ENCODE measurements at regions not wholly inside any gene's neighbourhood (a gene's known extent, or its start where the extent isn't known, plus 50 kb on each side); places are given as distances from the start of the nearest gene placed in this dataset.
"Not testable (repeated sequence)": the region's sequence is repeated elsewhere in the genome, so short reads cannot be mapped to it uniquely, and the experiment has no call there.

DNA sequence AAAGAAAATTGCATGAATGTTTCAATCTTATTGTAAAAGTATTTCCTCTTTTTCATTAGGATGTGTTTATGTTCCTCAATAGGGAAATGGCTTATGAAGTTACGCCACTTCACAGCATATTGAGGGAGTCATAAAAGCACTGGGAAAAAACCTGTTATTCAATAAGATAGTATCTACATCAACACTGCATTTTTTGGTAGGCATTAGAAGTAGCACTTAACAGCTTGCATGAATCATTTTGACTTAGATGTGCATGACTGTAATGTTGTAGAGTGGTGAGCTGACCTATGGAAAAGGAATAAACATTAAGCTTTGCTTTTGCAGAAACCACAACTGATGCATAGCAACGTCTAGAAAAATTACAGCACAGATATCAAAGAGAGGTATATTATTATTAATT lies 111.2 kb upstream of the GRXCR1 start:
- Mint-ChIP-seq H3K4me1 (ENCODE audit: low read depth) (no peaks in the 10 kb centered on the region), H3K36me3 (ENCODE audit: low read depth) (no peaks in the 10 kb centered on the region), H3K4me3 (ENCODE audit: low read depth) (no peak overlapping the region), H3K9me3 (no peaks in the 10 kb centered on the region), H3K27ac (no peak overlapping the region), H3K27me3 (ENCODE audit: low read depth) (peaks cover 1% of the 10 kb centered on the region)
- no peak for DNase-seq (ENCODE audit: low spot score)
- intact Hi-C loops (cut with micrococcal nuclease): no loop called here

DNA sequence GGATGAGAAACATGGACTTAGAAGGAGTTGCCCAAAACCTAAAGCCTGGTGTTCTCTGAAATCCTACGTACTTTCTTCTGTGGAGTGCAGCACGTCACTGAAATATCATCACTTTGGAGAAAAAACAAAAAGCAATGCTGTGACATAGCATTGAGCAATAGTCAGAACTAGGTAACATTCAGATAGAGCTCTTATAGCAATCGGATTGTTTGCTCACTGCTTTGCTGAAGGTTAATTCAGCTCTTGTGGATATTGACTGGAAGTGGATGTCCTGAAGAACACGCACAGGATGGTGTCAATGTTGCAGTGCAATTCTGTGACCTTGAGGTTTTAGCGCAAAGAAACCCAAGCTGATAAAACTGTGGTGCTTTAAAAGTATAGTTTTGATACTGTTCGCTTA lies 114.2 kb upstream of the GRXCR1 start:
- Mint-ChIP-seq H3K9me3 (no peaks in the 10 kb centered on the region), H3K27ac (no peak overlapping the region), H3K4me1 (ENCODE audit: low read depth) (no peaks in the 10 kb centered on the region), H3K27me3 (ENCODE audit: low read depth) (peaks cover 1% of the 10 kb centered on the region), H3K36me3 (ENCODE audit: low read depth) (no peaks in the 10 kb centered on the region), H3K4me3 (ENCODE audit: low read depth) (no peak overlapping the region)
- no peak for DNase-seq (ENCODE audit: low spot score)
- intact Hi-C loops (cut with micrococcal nuclease): no loop called here

DNA sequence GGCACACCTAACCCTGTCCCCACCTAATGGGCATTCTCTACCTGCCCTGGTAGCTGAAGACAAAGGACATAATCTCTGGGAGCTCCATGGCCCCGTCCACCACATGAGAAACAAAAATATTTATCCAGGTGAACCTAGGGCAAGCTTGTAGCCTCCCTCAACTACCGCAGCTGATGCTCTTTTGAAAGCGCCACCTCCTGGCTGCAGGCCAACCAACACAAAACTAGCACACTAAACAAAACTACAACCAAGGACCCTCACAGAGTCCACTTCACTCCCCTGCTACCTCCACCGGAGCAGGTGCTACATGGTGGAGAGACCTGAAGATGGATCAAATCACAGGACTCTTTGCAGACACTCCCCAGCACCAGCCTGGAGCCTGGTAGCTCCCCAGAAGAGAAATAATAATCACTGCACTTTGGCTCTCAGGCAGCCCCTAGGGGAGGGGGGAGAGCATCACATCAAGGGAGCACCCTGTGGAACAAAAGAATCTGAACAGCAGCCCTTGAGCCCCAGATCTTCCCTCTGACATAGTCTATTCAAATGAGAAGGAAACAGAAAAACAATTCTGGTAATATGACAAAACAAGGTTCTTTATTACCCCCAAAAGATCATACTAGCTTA lies 111.3 kb upstream of the ATP8A1 start:
- Mint-ChIP-seq H3K9me3 (no peaks in the 10 kb centered on the region), H3K27ac (no peak overlapping the region), H3K4me1 (ENCODE audit: low read depth) (no peaks in the 10 kb centered on the region), H3K4me3 (ENCODE audit: low read depth) (no peak overlapping the region), H3K36me3 (ENCODE audit: low read depth) (no peaks in the 10 kb centered on the region), H3K27me3 (ENCODE audit: low read depth) (no peaks in the 10 kb centered on the region)
- intact Hi-C loops (cut with micrococcal nuclease): loop anchor here (5.0 kb wide), 1 partner anchor 201 kb away; no protein-coding TSS in a partner anchor
- no peak for DNase-seq (ENCODE audit: low spot score)

DNA sequence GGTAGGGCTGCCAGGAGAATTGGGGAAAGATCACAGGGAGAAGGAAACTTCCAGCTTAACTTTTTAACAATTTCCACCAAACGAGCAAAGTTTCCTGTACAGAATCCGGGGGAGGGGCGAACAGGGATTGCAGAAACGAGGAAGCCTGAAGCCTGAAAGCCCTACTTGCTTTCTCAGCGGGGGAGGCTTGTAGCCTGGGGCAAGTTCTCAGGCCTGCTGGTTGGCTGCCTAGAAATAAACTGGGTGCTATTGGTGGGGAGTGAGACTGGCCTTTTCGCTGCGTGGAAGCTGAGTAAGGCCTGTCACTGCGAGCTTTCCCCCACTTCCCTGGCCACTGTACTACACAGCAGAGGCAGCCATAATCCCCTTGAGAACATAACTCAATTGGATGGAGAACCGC lies 110.8 kb upstream of the ATP8A1 start:
- Mint-ChIP-seq H3K27ac (no peak overlapping the region), H3K27me3 (ENCODE audit: low read depth) (no peaks in the 10 kb centered on the region), H3K9me3 (no peaks in the 10 kb centered on the region), H3K4me1 (ENCODE audit: low read depth) (no peaks in the 10 kb centered on the region), H3K4me3 (ENCODE audit: low read depth) (no peak overlapping the region), H3K36me3 (ENCODE audit: low read depth) (no peaks in the 10 kb centered on the region)
- no peak for DNase-seq (ENCODE audit: low spot score)
- intact Hi-C loops (cut with micrococcal nuclease): loop anchor here (5.0 kb wide), 1 partner anchor 200 kb away; no protein-coding TSS in a partner anchor

DNA sequence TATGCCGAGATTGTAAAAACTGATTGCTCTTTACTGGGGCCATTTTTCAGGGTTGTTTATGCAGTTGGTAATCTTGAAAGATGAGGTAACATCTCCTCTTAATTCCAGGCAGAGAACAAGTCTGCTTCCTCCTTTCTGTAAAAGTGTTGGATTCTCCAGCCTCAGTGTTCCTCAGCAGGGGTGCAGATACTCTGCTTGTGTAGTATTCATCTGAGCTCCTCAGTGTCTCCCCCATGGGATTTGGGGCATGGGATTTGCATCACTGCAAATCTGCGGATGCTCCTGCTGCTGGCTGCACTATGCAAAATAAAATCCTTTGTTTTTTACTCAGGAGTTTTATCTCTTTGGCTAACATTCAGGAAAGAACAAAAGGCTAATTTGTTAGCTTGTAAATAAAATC lies 104.9 kb upstream of the ATP8A1 start:
- no peaks in the 10 kb centered on the region for H3K4me1 Mint-ChIP-seq (ENCODE audit: low read depth)
- H3K4me3 Mint-ChIP-seq (ENCODE audit: low read depth): no peak overlapping the region
- H3K27ac Mint-ChIP-seq: no peak overlapping the region
- H3K36me3 Mint-ChIP-seq (ENCODE audit: low read depth): no peaks in the 10 kb centered on the region
- peaks cover 2% of the 10 kb centered on the region for H3K27me3 Mint-ChIP-seq (ENCODE audit: low read depth)
- no peaks in the 10 kb centered on the region for H3K9me3 Mint-ChIP-seq
- intact Hi-C loops (cut with micrococcal nuclease): no loop called here
- DNase-seq (ENCODE audit: low spot score): no peak

DNA sequence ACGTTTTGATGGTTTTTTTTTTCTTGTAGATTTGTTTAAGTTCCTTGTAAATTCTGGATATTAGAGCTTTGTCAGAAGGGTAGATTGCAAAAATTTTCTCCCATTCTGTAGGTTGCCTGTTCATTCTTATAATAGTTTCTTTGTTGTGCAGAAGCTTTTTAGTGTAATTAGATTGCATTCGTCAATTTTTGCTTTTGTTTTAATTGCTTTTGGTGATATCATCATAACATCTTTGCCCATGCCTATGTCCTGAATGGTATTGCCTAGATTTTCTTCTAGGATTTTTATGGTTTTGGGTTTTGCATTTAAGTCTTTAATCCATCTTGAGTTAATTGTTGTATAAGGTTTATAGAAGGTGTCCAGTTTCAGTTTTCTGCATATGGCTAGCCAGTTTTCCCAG lies 98.1 kb upstream of the ATP8A1 start:
- H3K4me1 Mint-ChIP-seq (ENCODE audit: low read depth); H3K27me3 Mint-ChIP-seq (ENCODE audit: low read depth); H3K4me3 Mint-ChIP-seq (ENCODE audit: low read depth); H3K27ac Mint-ChIP-seq; DNase-seq (ENCODE audit: low spot score); H3K36me3 Mint-ChIP-seq (ENCODE audit: low read depth); intact Hi-C loops (cut with micrococcal nuclease); H3K9me3 Mint-ChIP-seq: not testable (repeated sequence)

DNA sequence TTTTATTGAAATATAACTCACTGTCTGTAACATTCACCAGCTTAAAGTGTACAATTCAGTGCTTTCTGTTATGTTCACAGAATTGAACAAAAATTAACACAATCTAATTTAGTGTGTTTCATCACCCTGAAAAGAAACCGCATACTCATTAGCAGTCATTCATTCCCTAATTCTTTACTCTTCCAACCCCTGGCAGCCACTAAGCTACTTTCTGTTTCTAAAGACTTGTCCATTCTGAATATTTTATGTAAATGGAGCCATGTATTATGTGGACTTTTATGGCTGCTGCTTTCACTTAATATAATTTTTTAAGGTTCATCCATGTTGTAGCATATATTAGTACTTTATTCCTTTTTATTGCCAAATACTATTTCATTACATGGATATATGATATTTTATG lies 94.7 kb upstream of the ATP8A1 start:
- Mint-ChIP-seq H3K4me3 (ENCODE audit: low read depth) (no peak overlapping the region), H3K27ac (no peak overlapping the region), H3K36me3 (ENCODE audit: low read depth) (no peaks in the 10 kb centered on the region), H3K9me3 (no peaks in the 10 kb centered on the region), H3K4me1 (ENCODE audit: low read depth) (no peaks in the 10 kb centered on the region), H3K27me3 (ENCODE audit: low read depth) (peaks cover 1% of the 10 kb centered on the region)
- intact Hi-C loops (cut with micrococcal nuclease): no loop called here
- no peak for DNase-seq (ENCODE audit: low spot score)

DNA sequence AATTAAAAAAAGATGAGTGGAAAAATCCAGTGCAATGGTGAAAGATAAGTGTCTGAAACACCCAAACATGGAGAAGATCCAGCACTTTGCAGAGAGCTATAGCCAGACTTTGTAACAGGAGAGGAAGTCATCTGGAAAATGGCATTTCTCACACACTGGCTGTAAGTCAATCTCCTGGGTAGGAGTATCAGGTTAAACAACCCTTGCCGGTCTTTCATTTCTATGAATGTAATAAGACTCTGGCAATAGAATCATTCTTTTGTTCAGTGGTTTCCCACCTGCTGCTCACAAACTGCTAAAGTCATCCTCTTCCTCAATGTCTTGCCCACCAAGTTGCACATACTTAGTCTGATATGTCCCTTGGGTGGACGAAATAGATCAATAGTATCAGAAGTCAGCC lies 94.0 kb upstream of the ATP8A1 start:
- Mint-ChIP-seq H3K27me3 (ENCODE audit: low read depth) (peaks cover 1% of the 10 kb centered on the region), H3K4me3 (ENCODE audit: low read depth) (no peak overlapping the region), H3K36me3 (ENCODE audit: low read depth) (no peaks in the 10 kb centered on the region), H3K4me1 (ENCODE audit: low read depth) (no peaks in the 10 kb centered on the region), H3K27ac (no peak overlapping the region), H3K9me3 (peaks cover 2% of the 10 kb centered on the region)
- DNase-seq (ENCODE audit: low spot score): no peak
- intact Hi-C loops (cut with micrococcal nuclease): loop anchor here (1.0 kb wide), 1 partner anchor 183 kb away; no protein-coding TSS in a partner anchor

DNA sequence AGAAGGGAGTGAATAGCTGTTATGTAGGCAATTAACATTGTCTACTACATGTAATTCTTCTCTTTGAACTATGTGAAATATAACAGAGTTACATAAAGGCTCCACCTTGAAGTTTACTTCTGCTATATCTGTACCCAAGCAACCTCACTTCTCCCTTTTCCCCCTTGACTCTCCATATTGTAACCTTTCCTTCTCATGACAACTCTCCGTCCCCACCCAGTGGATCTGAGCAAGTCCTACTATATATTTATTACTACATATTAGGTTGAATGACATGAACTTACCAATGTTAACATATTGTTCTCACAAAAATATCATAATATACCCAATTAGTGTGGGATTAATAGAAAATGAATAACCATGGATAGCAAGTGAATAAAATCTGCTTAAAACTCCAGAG lies 93.2 kb upstream of the ATP8A1 start:
- no peak for DNase-seq (ENCODE audit: low spot score)
- no peaks in the 10 kb centered on the region for H3K4me1 Mint-ChIP-seq (ENCODE audit: low read depth)
- H3K27ac Mint-ChIP-seq: no peak overlapping the region
- intact Hi-C loops (cut with micrococcal nuclease): loop anchor here (1.0 kb wide), 1 partner anchor 182 kb away; no protein-coding TSS in a partner anchor
- peaks cover 1% of the 10 kb centered on the region for H3K27me3 Mint-ChIP-seq (ENCODE audit: low read depth)
- no peaks in the 10 kb centered on the region for H3K36me3 Mint-ChIP-seq (ENCODE audit: low read depth)
- H3K9me3 Mint-ChIP-seq: peaks cover 7% of the 10 kb centered on the region
- no peak overlapping the region for H3K4me3 Mint-ChIP-seq (ENCODE audit: low read depth)

DNA sequence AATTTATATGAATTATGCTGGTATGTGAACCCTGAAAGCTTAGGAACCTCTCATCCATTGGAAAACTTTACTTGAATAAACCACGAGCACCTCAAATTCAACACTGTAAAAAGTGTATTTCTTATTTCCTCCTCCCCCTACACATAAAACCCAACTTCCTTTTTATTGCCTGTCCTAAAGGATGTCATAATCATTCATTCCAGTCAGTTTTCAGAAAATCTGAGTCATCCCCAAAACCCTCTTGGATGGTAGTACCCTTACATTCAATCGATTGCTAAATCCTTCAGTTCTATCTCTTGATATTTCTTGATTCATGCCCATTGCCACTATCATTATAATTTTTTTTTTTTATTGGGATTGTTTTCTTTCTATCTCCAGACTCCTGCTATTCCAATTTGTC lies 91.1 kb upstream of the ATP8A1 start:
- H3K9me3 Mint-ChIP-seq: peaks cover 7% of the 10 kb centered on the region
- no peak overlapping the region for H3K4me3 Mint-ChIP-seq (ENCODE audit: low read depth)
- intact Hi-C loops (cut with micrococcal nuclease): no loop called here
- H3K36me3 Mint-ChIP-seq (ENCODE audit: low read depth): no peaks in the 10 kb centered on the region
- H3K4me1 Mint-ChIP-seq (ENCODE audit: low read depth): no peaks in the 10 kb centered on the region
- DNase-seq (ENCODE audit: low spot score): no peak
- no peak overlapping the region for H3K27ac Mint-ChIP-seq
- H3K27me3 Mint-ChIP-seq (ENCODE audit: low read depth): peaks cover 1% of the 10 kb centered on the region

DNA sequence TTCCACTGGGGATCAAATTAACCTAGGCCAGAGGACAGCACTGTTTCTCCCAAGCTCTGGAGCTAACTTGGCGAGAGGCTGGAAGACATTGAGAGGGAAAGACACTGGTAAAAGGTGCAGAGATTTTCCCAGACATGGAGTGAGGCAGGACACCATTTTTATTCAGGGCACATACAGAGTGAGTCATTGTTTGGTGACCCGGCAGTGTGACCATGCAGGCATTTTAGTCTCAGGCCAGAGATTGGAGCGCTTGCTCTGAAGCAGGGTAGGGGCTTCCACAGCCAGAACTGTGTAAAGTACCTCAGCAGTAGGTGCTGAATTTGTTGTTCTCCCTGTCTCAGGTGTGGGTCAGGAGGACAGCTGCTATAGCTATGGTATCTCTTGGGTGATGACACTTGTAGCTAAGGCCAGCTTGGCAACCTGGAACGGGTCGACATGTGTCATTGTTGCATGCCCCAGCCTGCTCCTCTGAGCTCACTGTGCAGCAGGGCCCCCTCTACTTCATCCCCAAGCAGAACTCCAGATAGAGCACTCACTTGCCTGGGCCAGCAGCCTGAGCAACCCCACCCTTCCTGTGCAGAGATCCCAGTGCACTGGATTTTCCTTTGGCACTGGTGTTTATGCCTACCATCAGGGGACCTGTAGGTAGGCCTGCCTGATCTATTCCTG lies 79.8 kb upstream of the ATP8A1 start:
- no peak overlapping the region for H3K4me3 Mint-ChIP-seq (ENCODE audit: low read depth)
- intact Hi-C loops (cut with micrococcal nuclease): no loop called here
- no peaks in the 10 kb centered on the region for H3K27me3 Mint-ChIP-seq (ENCODE audit: low read depth)
- H3K9me3 Mint-ChIP-seq: peaks cover 11% of the 10 kb centered on the region
- DNase-seq (ENCODE audit: low spot score): no peak
- H3K36me3 Mint-ChIP-seq (ENCODE audit: low read depth): no peaks in the 10 kb centered on the region
- no peak overlapping the region for H3K27ac Mint-ChIP-seq
- no peaks in the 10 kb centered on the region for H3K4me1 Mint-ChIP-seq (ENCODE audit: low read depth)

DNA sequence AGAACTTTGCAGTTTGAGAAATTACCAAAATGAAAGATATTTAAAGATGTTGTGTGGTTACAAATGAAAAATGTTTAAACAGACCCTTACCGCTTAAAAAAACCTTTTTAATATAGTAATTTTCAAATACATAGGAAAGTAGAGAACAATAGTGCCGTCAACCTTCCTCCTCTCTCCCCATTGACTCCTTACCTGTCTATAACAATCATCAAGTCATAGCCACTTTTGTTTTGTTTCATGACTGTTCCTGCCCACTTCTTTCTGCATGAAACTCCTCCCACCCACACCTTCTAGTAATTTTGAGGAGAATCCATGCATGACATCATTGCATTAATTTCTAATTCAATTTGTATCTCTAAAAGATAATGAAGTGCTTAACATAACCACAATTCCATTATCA lies 76.5 kb upstream of the ATP8A1 start:
- intact Hi-C loops (cut with micrococcal nuclease): no loop called here

DNA sequence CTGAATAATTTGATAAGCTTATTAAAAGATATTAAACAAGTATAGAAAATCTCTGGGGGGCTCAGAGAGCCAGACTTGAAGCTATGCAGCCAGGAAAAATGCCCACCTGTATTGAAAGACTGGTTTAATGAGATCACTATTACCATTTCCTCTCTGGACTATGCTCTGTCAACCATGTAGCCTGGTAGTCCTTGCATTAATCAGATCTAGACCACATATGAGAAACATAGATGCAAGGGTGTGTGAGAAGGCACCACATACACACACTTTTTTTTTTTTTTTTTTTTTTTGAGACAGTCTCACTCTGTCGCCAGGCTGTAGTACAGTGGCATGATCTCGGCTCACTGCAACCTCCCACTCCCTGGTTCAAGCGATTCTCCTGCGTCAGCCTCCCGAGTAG lies 75.9 kb upstream of the ATP8A1 start:
- Mint-ChIP-seq H3K4me3 (ENCODE audit: low read depth) (no peak overlapping the region), H3K27me3 (ENCODE audit: low read depth) (no peaks in the 10 kb centered on the region), H3K27ac (no peak overlapping the region), H3K9me3 (peaks cover 12% of the 10 kb centered on the region), H3K36me3 (ENCODE audit: low read depth) (no peaks in the 10 kb centered on the region), H3K4me1 (ENCODE audit: low read depth) (no peaks in the 10 kb centered on the region)
- intact Hi-C loops (cut with micrococcal nuclease): no loop called here
- no peak for DNase-seq (ENCODE audit: low spot score)

More for the DNA sequence above, 76.5 kb upstream of the ATP8A1 start:
- H3K4me1 Mint-ChIP-seq (ENCODE audit: low read depth): no peaks in the 10 kb centered on the region
- no peaks in the 10 kb centered on the region for H3K27me3 Mint-ChIP-seq (ENCODE audit: low read depth)
- DNase-seq (ENCODE audit: low spot score): no peak
- H3K27ac Mint-ChIP-seq: no peak overlapping the region
- no peaks in the 10 kb centered on the region for H3K36me3 Mint-ChIP-seq (ENCODE audit: low read depth)
- peaks cover 12% of the 10 kb centered on the region for H3K9me3 Mint-ChIP-seq
- no peak overlapping the region for H3K4me3 Mint-ChIP-seq (ENCODE audit: low read depth)
